ENCODE measurements at regions not wholly inside any gene's neighbourhood (a gene's known extent, or its start where the extent isn't known, plus 50 kb on each side); places are given as distances from the start of the nearest gene placed in this dataset.

GRCh38 chr2:2779727-2780126 lies 448.7 kb upstream of the MYT1L start:
- TF ChIP-seq CTCF (IDR thresholded peaks at IDR 0.05), result no peak
- TF ChIP-seq POLR2A (IDR thresholded peaks at IDR 0.05), result no peak
